Activated CD4-positive, alpha-beta memory T cell treated with anti-CD3 and anti-CD28 coated beads for 36 hours (primary cell): ENCODE measurements at regions not wholly inside any gene's neighbourhood (a gene's known extent, or its start where the extent isn't known, plus 50 kb on each side); places are given as distances from the start of the nearest gene placed in this dataset.
"Not testable (repeated sequence)": the region's sequence is repeated elsewhere in the genome, so short reads cannot be mapped to it uniquely, and the experiment has no call there.

Experiments used
- CTCF ChIA-PET: fragments of 350-600 bp; sonication (Branson Sonifier 250); formaldehyde crosslinking; loops from one replicate; lab custom pipeline; 2021; ENCODE audit warnings: antibody characterized with exemption, inconsistent platforms; lab: Charles Lee
- POLR2A ChIA-PET: fragments of 350-600 bp; sonication (Branson Sonifier 250); formaldehyde crosslinking; loops from one replicate; lab custom pipeline; 2021; ENCODE audit warnings: antibody characterized with exemption; lab: Charles Lee
- DNase-seq: peaks from one replicate; pipeline ENCODE4 v3.0.0-alpha.2; 2020
- H3K27ac Mint-ChIP-seq: one replicate; pipeline ENCODE4 v1.8.0; 2021; ENCODE audit warnings: mixed read lengths
- H3K27me3 Mint-ChIP-seq: one replicate; pipeline ENCODE4 v1.8.0; 2021; ENCODE audit warnings: mixed read lengths
- H3K36me3 Mint-ChIP-seq: one replicate; pipeline ENCODE4 v1.8.0; 2021; ENCODE audit warnings: mixed read lengths
- H3K4me1 Mint-ChIP-seq: one replicate; pipeline ENCODE4 v1.8.0; 2021; ENCODE audit warnings: low read depth, mixed read lengths
- H3K4me3 Mint-ChIP-seq: one replicate; pipeline ENCODE4 v1.8.0; 2021; ENCODE audit warnings: mild to moderate bottlenecking, mixed read lengths
- H3K9me3 Mint-ChIP-seq: one replicate; pipeline ENCODE4 v1.8.0; 2021; ENCODE audit warnings: mixed read lengths
- intact Hi-C: fragments of 100-400 bp; cut with micrococcal nuclease; formaldehyde crosslinking; loops from one replicate; pipeline ENCODE4 v1.15.1; 2023

DNA sequence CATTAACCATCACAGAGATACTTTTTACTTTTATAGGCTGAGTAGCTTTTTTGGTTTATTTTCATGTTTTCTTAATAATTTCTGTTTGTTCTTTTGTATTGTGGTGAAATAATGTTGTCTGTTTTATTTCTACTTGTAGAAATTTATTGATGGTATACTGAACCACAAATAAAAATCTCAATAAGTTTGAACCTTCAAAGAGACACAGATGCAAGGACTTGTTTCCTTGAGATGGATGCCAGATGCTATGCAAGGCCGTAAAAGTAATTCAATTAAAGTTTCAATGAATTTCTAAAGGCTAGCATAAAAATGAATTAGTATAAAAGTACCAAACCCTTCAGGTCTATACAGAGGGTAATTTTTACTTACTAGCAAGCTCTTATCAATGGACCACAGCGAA, 873.5 kb downstream of the TTLL7 start:
- no peaks in the 10 kb centered on the region for H3K4me1 Mint-ChIP-seq
- POLR2A ChIA-PET = no interaction called here
- intact Hi-C loops = no loop called here
- H3K27ac Mint-ChIP-seq = no peak overlapping the region
- no peak for DNase-seq
- no peak overlapping the region for H3K4me3 Mint-ChIP-seq
- no peaks in the 10 kb centered on the region for H3K9me3 Mint-ChIP-seq
- no peaks in the 10 kb centered on the region for H3K36me3 Mint-ChIP-seq
- no peaks in the 10 kb centered on the region for H3K27me3 Mint-ChIP-seq
- CTCF ChIA-PET = no interaction called here

DNA sequence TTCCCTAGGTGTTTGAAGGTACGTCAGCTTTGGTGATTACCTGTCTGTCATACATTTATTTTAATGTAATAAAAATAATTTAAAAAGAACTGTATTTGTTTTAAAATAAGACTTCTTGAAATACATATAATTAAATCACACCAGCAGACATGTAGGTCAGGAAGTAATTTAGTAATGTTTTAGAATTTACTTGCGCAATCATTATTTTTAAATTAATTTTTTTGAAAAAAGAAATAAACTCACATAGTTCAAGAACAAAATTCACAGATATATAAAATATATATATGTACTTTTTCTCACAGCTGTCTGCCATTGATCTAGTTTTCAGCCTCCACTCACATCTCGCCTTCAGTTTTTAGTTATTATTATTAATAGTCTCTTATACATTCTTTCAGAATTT, 875.9 kb downstream of the TTLL7 start:
- POLR2A ChIA-PET = no interaction called here
- no peak for DNase-seq
- H3K27me3 Mint-ChIP-seq = no peaks in the 10 kb centered on the region
- no peaks in the 10 kb centered on the region for H3K9me3 Mint-ChIP-seq
- H3K36me3 Mint-ChIP-seq = no peaks in the 10 kb centered on the region
- no peak overlapping the region for H3K4me3 Mint-ChIP-seq
- H3K27ac Mint-ChIP-seq = no peak overlapping the region
- no peaks in the 10 kb centered on the region for H3K4me1 Mint-ChIP-seq
- intact Hi-C loops = no loop called here
- CTCF ChIA-PET = no interaction called here

DNA sequence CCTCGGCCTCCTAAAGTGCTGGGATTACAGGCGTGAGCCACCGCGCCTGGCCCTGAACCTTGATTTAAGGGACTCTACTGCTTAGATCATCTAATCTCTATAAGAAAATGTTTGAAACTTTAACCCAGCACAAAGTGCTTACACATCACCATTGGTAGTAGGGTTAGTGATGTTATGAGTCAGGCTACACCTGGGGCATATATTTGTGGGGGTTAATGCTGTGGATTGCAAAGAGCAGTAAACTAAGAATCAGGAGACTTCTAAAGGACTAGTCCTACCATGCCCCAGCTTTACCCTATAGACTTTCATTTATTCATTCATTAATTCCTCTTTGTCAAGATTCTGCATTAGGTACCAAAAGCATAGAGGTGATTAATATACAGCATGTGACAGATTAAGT, 880.5 kb downstream of the TTLL7 start:
- H3K4me1 Mint-ChIP-seq = no peaks in the 10 kb centered on the region
- DNase-seq = no peak
- ChIA-PET POLR2A (no interaction called here), CTCF (no interaction called here)
- intact Hi-C loops = no loop called here
- H3K36me3 Mint-ChIP-seq = no peaks in the 10 kb centered on the region
- H3K4me3 Mint-ChIP-seq = no peak overlapping the region
- no peak overlapping the region for H3K27ac Mint-ChIP-seq
- H3K9me3 Mint-ChIP-seq = no peaks in the 10 kb centered on the region
- no peaks in the 10 kb centered on the region for H3K27me3 Mint-ChIP-seq

DNA sequence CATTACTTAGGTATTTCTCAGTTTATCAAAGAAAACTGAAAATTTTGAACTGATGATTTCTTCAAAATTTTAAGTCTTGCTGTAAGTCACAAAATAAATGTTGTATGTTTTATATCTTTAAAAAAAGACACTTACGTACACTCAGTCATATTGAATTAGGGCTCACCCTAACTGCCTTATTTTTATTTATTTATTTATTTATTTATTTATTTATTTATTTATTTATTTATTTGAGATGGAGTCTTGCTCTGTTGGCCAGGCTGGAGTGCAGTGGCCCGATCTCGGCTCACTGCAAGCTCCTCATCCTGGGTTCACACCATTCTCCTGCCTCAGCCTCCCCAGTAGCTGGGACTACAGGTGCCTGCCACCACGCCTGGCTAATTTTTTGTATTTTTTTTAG, 881.9 kb downstream of the TTLL7 start:
- DNase-seq, intact Hi-C loops, H3K4me3 Mint-ChIP-seq, H3K9me3 Mint-ChIP-seq, H3K27me3 Mint-ChIP-seq, H3K4me1 Mint-ChIP-seq, H3K36me3 Mint-ChIP-seq, H3K27ac Mint-ChIP-seq, POLR2A ChIA-PET: not testable (repeated sequence)
- CTCF ChIA-PET = interaction anchor here (0.7 kb wide), 1 partner anchor 1379 kb away, joined by 3 read pairs; no protein-coding TSS in a partner anchor

DNA sequence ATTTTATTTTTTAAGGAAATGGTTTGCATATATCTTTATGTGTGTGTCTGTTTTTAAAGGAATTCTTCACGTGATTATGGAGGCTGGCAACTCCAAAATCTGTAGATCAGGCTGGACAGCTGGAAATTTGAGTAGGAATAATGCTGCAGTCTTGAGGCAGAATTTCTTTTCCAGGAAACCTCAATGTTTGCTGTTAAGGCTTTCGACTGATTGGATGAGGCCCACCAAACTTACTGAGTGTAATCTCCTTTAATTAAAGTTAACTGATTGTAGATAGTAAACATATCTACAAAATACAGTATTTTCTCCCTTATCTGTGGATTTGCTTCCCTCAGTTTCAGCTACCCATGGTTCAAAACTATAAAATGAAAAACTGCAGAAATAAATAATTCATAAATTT, 883.1 kb downstream of the TTLL7 start:
- intact Hi-C loops = no loop called here
- no peak overlapping the region for H3K4me3 Mint-ChIP-seq

DNA sequence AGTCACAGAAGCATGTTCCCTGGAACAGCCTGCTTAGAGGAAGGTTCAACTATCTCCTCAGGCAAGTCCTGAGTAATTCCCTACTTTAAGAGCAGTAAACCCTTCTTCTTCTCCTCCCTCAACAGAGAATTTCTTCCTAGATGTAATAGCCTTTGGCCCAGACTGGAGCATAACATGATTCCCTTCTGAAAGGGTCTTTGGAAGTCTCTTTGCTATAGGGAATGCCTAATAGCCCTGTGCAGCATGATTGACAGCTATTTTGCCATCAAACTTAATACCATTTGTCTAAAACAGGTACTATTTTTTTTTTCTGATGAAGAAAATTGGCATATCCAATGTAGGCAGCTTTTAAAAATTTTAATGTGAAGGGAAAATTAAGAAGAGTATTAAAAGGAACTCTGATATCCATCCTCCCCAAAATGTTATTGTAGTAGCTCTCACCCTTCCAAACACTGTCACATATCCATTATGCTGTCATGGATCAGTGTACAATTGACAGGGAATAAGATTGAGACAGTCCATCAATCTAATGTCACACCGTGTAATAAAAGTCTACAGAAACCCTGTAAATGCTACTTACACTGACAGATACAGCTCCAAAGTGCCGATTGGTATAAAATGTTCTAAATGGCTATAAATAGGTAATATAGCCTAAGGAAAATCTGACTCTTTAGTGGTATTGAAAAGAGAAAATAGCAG, 884.6 kb downstream of the TTLL7 start:
- POLR2A ChIA-PET = no interaction called here
- CTCF ChIA-PET = no interaction called here
- Mint-ChIP-seq H3K4me1 (no peaks in the 10 kb centered on the region), H3K27ac (no peak overlapping the region), H3K9me3 (no peaks in the 10 kb centered on the region), H3K4me3 (no peak overlapping the region), H3K27me3 (no peaks in the 10 kb centered on the region), H3K36me3 (no peaks in the 10 kb centered on the region)
- DNase-seq = no peak
- intact Hi-C loops = no loop called here

More for the DNA sequence above, 883.1 kb downstream of the TTLL7 start:
- H3K27ac Mint-ChIP-seq = no peak overlapping the region
- no peaks in the 10 kb centered on the region for H3K36me3 Mint-ChIP-seq
- POLR2A ChIA-PET = no interaction called here
- no peaks in the 10 kb centered on the region for H3K4me1 Mint-ChIP-seq
- H3K9me3 Mint-ChIP-seq = no peaks in the 10 kb centered on the region
- CTCF ChIA-PET = no interaction called here
- DNase-seq = no peak
- no peaks in the 10 kb centered on the region for H3K27me3 Mint-ChIP-seq

DNA sequence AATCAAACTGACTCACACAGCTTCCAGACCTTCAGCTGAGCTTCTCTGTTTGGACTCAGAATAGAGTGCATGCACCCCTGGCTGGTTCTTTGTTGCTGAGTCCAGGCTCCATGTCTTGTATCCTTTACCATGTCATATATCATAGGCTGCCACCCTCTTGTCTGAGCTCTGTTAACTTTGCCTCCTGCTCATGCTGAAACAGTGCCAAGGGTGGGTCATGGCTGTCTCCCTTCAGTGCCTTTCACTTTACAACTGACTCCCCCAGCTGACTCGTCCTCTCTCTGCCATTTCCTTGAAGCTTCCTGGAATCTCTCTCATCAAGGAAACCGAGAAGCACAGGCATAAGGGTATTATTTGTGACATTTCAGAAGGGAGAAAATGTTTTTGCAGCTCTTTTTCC, 885.3 kb downstream of the TTLL7 start:
- no peaks in the 10 kb centered on the region for H3K27me3 Mint-ChIP-seq
- no peaks in the 10 kb centered on the region for H3K4me1 Mint-ChIP-seq
- no peak overlapping the region for H3K4me3 Mint-ChIP-seq
- H3K9me3 Mint-ChIP-seq = no peaks in the 10 kb centered on the region
- no peak for DNase-seq
- CTCF ChIA-PET = no interaction called here
- H3K36me3 Mint-ChIP-seq = no peaks in the 10 kb centered on the region
- intact Hi-C loops = no loop called here
- no peak overlapping the region for H3K27ac Mint-ChIP-seq
- POLR2A ChIA-PET = no interaction called here

DNA sequence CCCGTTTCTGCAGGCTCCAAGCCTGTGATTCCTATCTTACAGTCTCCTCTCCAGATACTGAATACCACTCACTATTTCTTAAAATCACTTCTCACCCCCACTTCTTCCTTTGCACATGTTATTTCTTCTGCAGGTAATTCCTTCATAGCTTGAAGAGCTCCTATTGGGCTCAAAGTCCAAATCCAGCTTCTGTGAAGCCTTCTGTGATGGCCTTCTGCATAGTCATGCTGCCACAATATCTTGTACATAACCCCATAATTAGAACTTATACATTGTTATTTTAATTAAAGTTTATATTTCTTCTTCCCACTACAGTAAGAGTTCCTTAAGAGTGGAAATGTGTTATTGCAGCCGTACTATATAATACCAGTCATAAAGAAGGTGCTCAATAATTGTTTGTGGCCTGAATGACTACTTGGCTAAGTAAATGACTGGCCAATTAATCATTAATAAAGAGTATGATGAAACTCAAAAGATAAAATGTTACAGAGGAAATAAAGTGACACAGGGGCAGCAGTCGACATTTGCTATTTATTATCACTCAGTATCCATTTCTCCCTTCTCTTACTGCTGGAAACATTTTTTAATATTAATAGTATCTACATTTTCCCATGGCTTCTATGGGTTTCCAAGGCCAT, 886.6 kb downstream of the TTLL7 start:
- no peaks in the 10 kb centered on the region for H3K4me1 Mint-ChIP-seq
- intact Hi-C loops = no loop called here
- ChIA-PET POLR2A (no interaction called here), CTCF (no interaction called here)
- no peak overlapping the region for H3K27ac Mint-ChIP-seq
- no peaks in the 10 kb centered on the region for H3K9me3 Mint-ChIP-seq
- no peak for DNase-seq
- H3K36me3 Mint-ChIP-seq = no peaks in the 10 kb centered on the region
- H3K4me3 Mint-ChIP-seq = no peak overlapping the region
- no peaks in the 10 kb centered on the region for H3K27me3 Mint-ChIP-seq

DNA sequence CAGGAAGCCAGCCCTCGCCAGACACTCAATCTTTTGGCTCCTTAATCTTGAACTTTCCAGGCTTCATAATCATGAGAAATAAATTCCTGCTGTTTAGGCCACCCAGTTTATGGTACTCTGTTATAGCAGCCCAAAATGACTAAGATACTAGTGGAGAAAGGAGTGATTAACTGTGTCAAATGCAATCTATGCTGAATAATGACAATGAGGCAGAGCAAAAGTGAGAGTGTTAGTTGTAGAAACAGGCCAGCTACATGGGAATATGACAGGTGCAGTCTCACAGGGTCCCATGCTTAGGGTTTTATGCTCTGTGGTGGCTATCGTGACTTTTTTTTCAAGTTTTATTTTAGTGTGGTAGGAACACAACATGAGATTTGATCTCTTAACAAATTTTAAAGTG, 888.8 kb downstream of the TTLL7 start:
- POLR2A ChIA-PET = no interaction called here
- Mint-ChIP-seq H3K27me3 (no peaks in the 10 kb centered on the region), H3K4me1 (no peaks in the 10 kb centered on the region), H3K27ac (no peak overlapping the region), H3K9me3 (no peaks in the 10 kb centered on the region), H3K36me3 (no peaks in the 10 kb centered on the region), H3K4me3 (no peak overlapping the region)
- intact Hi-C loops = no loop called here
- no peak for DNase-seq
- CTCF ChIA-PET = no interaction called here

DNA sequence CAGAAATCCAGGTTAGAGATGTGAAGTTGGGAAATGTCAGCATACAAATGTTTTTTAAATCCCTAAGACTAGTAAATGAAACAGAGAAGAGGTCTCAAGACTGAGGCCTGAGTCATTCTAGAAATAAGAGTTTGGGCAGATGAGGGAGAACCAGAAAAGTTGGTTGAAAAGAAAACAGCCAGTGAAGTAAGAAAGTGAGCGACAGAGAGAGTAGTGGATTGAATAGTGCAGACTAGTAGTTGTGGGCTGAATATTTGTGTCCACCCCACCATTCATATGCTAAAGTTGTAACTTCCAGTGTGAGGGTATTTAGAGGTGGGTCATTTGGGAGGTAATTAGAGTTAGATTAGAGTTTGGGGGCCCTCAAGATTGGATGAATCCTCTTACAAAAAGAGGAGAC, 889.2 kb downstream of the TTLL7 start:
- Mint-ChIP-seq H3K27me3 (no peaks in the 10 kb centered on the region), H3K4me3 (no peak overlapping the region), H3K36me3 (no peaks in the 10 kb centered on the region), H3K4me1 (no peaks in the 10 kb centered on the region), H3K27ac (no peak overlapping the region), H3K9me3 (no peaks in the 10 kb centered on the region)
- DNase-seq = no peak
- intact Hi-C loops = no loop called here
- CTCF ChIA-PET = no interaction called here
- POLR2A ChIA-PET = no interaction called here

DNA sequence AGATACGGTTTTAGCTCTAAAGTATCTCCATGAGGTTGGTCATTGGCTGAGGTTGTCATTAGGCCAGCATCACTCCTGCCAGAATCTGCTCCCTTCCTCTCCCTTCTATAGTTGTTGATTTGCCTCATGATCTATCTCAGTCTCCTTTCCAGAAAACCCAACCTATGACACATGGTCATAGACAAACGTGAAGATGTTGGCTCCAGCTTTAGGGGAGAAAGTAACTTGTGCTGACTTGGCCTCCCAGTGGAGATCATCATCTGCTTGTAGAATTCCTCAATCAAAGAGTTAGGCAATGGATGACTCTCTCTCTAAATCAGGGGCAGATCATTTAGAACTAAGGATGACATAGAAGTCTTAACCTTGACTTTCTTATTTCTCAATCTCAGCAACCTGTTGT, 894.4 kb downstream of the TTLL7 start:
- no peak for DNase-seq
- Mint-ChIP-seq H3K27ac (no peak overlapping the region), H3K36me3 (no peaks in the 10 kb centered on the region), H3K9me3 (no peaks in the 10 kb centered on the region), H3K27me3 (no peaks in the 10 kb centered on the region), H3K4me3 (no peak overlapping the region), H3K4me1 (no peaks in the 10 kb centered on the region)
- POLR2A ChIA-PET = no interaction called here
- intact Hi-C loops = no loop called here
- CTCF ChIA-PET = no interaction called here

DNA sequence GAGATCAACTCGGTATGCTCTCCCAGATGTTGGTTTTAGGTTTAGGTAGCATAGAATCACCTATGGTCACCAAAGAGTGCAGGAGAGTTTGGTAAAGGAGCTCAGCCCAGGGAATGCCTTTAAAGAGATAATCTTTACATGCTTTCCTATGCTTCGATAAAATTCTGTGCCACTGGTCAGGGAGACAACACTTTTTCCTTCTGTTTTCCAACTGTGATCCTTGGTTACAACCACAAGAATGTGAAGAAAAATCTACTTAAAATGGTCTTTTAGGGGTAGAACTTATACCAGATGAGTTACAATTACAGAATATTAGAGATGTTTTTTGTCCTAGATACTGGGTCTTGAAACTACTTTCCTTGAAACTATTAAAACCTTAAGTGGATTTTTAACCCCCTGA, 895.6 kb downstream of the TTLL7 start:
- H3K4me3 Mint-ChIP-seq = no peak overlapping the region
- intact Hi-C loops = no loop called here
- ChIA-PET CTCF (no interaction called here), POLR2A (no interaction called here)
- no peak overlapping the region for H3K27ac Mint-ChIP-seq
- DNase-seq = no peak
- H3K9me3 Mint-ChIP-seq = no peaks in the 10 kb centered on the region
- H3K36me3 Mint-ChIP-seq = no peaks in the 10 kb centered on the region
- no peaks in the 10 kb centered on the region for H3K4me1 Mint-ChIP-seq
- no peaks in the 10 kb centered on the region for H3K27me3 Mint-ChIP-seq

DNA sequence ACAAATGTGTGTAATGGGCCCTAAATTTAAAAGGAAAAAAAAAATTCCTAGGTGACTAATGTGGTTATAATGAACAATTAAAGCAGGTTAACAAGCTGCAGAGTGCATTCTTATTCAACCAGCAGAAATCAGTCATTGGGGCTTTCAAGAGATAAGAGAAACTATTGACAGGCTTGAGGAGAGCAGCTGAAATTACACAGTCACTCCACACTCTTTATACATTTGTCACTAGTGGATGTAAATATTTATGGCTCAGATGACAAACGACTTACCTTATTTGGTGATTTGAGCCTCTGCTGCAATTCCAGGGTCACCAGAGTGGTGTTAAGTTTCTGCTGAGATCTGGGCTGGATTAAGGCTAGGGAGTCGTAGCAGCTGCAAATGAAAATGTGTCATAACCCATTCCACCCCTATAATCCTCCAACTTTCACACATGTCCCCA, 896.3 kb downstream of the TTLL7 start:
- Mint-ChIP-seq H3K4me1 (no peaks in the 10 kb centered on the region), H3K9me3 (no peaks in the 10 kb centered on the region), H3K27ac (no peak overlapping the region), H3K4me3 (no peak overlapping the region), H3K27me3 (no peaks in the 10 kb centered on the region), H3K36me3 (no peaks in the 10 kb centered on the region)
- intact Hi-C loops = no loop called here
- POLR2A ChIA-PET = no interaction called here
- CTCF ChIA-PET = no interaction called here
- no peak for DNase-seq
